Thoracic aorta (tissue), 2 donors: ENCODE measurements at regions not wholly inside any gene's neighbourhood (a gene's known extent, or its start where the extent isn't known, plus 50 kb on each side); places are given as distances from the start of the nearest gene placed in this dataset.
"Not testable (repeated sequence)": the region's sequence is repeated elsewhere in the genome, so short reads cannot be mapped to it uniquely, and the experiment has no call there.

Experiments
- ATAC-seq: fragments of 150-250 bp; one replicate; pipeline ENCODE4 v1.8.0; 2017; ENCODE audit warnings: low read depth; ENCODE audit not compliant: insufficient number of reproducible peaks, low FRiP score
- DNase-seq: peaks from one replicate; pipeline ENCODE4 v3.0.0-alpha.2; 2020; ENCODE audit warnings: low spot score
- H3K27ac ChIP-seq, 2 donors: fragments of 200-600 bp; sonication (generic); 1 replicate in 1 of 2; 2 replicates in 1 of 2; pipeline ENCODE4 v1.5.1; 2016; ENCODE audit warnings: mild to moderate bottlenecking in 2 of 2, moderate library complexity in 2 of 2
- H3K27me3 ChIP-seq: fragments of 200-600 bp; sonication (generic); replicated peaks from 2 replicates; pipeline ENCODE4 v1.6.0; 2016; ENCODE audit warnings: mild to moderate bottlenecking; ENCODE audit not compliant: insufficient read depth
- H3K36me3 ChIP-seq: fragments of 200-600 bp; sonication (generic); one replicate; pipeline ENCODE4 v1.5.1; 2016
- H3K4me1 ChIP-seq, 2 donors: fragments of 200-600 bp; sonication (generic); 1 replicate in 1 of 2; 2 replicates in 1 of 2; pipeline versions ENCODE4 v1.5.1 to v1.6.0; 2016; ENCODE audit warnings: low read depth in 2 of 2, mild to moderate bottlenecking in 1 of 2; ENCODE audit not compliant: control insufficient read depth in 1 of 2
- H3K4me3 ChIP-seq: fragments of 200-600 bp; sonication (generic); 2 replicates; pipeline ENCODE4 v1.5.1; 2016; ENCODE audit warnings: mild to moderate bottlenecking
- H3K9me3 ChIP-seq: fragments of 200-600 bp; sonication (generic); 2 replicates; pipeline ENCODE4 v1.5.1; 2016
- TF ChIP-seq, protein P1 (sequence below): fragments of 200-600 bp; sonication (generic); IDR thresholded peaks from one replicate; pipeline ENCODE4 v1.5.1; 2019; ENCODE audit warnings: antibody characterized with exemption

GRCh38 chr3:148551767-148552260 lies 145.9 kb upstream of the AGTR1 start:
- Histone ChIP-seq H3K4me3 (no peak overlapping the region), H3K27ac (no peak overlapping the region), H3K36me3 (no peaks in the 10 kb centered on the region), H3K4me1 (no peaks in the 10 kb centered on the region), H3K9me3 (no peaks in the 10 kb centered on the region), H3K27me3 (no peaks in the 10 kb centered on the region)
- no peak for DNase-seq
- ATAC-seq, result no peak
- TF ChIP-seq, protein P1, sequence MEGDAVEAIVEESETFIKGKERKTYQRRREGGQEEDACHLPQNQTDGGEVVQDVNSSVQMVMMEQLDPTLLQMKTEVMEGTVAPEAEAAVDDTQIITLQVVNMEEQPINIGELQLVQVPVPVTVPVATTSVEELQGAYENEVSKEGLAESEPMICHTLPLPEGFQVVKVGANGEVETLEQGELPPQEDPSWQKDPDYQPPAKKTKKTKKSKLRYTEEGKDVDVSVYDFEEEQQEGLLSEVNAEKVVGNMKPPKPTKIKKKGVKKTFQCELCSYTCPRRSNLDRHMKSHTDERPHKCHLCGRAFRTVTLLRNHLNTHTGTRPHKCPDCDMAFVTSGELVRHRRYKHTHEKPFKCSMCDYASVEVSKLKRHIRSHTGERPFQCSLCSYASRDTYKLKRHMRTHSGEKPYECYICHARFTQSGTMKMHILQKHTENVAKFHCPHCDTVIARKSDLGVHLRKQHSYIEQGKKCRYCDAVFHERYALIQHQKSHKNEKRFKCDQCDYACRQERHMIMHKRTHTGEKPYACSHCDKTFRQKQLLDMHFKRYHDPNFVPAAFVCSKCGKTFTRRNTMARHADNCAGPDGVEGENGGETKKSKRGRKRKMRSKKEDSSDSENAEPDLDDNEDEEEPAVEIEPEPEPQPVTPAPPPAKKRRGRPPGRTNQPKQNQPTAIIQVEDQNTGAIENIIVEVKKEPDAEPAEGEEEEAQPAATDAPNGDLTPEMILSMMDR, result no peak

DNA sequence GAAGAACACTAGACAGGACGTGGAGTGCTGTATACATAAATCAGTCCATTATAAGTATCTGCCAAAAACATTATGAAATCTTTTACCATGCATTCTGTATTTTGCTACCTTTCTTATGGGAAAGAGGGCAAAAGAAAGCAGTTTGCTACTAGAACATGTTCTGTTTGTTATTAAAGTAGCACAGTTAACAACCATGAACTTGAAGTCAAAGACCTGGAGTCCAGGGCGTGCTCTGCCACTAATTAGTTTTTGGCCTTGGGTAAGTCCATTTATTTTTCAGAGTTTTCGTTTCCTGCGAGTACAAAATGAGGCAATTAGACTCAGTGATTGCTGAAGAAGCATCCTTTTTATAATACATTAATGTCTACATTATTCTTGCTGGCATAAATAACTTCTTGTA lies 143.3 kb upstream of the AGTR1 start:
- H3K4me1 ChIP-seq, result no peaks in the 10 kb centered on the region
- H3K4me3 ChIP-seq, result no peak overlapping the region
- DNase-seq (no peak), ATAC-seq (no peak)
- no peak overlapping the region for H3K27ac ChIP-seq
- H3K9me3 ChIP-seq, result no peaks in the 10 kb centered on the region
- no peaks in the 10 kb centered on the region for H3K27me3 ChIP-seq
- TF ChIP-seq, protein P1, result no peak
- no peaks in the 10 kb centered on the region for H3K36me3 ChIP-seq

DNA sequence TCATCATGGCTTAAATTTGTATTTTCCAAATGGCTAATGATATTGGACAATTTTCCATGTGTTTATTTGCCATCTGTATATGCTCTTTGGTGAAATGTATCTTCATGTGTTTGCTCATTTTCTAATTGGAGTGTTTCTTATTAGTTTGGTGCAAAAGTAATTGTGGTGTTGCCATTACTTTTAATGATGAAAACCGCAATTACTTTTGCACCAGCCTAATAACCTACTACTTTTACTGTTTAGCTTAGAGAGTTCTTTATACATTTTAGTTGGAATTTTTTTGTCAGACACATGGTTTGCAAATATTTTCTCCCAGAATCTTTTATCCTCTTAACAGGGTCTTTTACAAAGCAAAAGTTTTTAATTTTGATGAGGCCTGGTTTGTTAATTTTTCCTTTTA lies 141.0 kb upstream of the AGTR1 start:
- no peaks in the 10 kb centered on the region for H3K36me3 ChIP-seq

GRCh38 chr3:148577579-148577978 lies 120.1 kb upstream of the AGTR1 start:
- DNase-seq, H3K9me3 ChIP-seq, H3K36me3 ChIP-seq, H3K27ac ChIP-seq, H3K4me3 ChIP-seq, H3K27me3 ChIP-seq, ATAC-seq: not testable (repeated sequence)
- peaks cover 9 to 15% of the 10 kb centered on the region in 2 donors for H3K4me1 ChIP-seq

More for the DNA sequence above, 141.0 kb upstream of the AGTR1 start:
- TF ChIP-seq, protein P1, result no peak
- Histone ChIP-seq H3K9me3 (no peaks in the 10 kb centered on the region), H3K4me1 (no peaks in the 10 kb centered on the region), H3K27me3 (no peaks in the 10 kb centered on the region), H3K27ac (no peak overlapping the region), H3K4me3 (no peak overlapping the region)
- ATAC-seq (no peak), DNase-seq (no peak)

- DNase-seq (no peak), ATAC-seq (peak; percentile 76)
- peak overlapping the region in 1 of 2 donors; percentile 57 for H3K27ac ChIP-seq
These were observed 115.6 kb upstream of the AGTR1 start for GRCh38 chr3:148582126-148582525.

More at GRCh38 chr3:148582126-148582525, 115.6 kb upstream of the AGTR1 start:
- TF ChIP-seq, protein P1, result no peak
- Histone ChIP-seq H3K27me3 (no peaks in the 10 kb centered on the region), H3K9me3 (no peaks in the 10 kb centered on the region), H3K4me1 (peaks cover 12 to 24% of the 10 kb centered on the region in 2 donors), H3K36me3 (no peaks in the 10 kb centered on the region), H3K4me3 (no peak overlapping the region)
